NCI-H82 treated with DMSO at 0.1 percent for 48 hours (cell line): ENCODE measurements at regions not wholly inside any gene's neighbourhood (a gene's known extent, or its start where the extent isn't known, plus 50 kb on each side); places are given as distances from the start of the nearest gene placed in this dataset.
"Not testable (repeated sequence)": the region's sequence is repeated elsewhere in the genome, so short reads cannot be mapped to it uniquely, and the experiment has no call there.

Experiments used
- DNase-seq: peaks from one replicate; lab custom pipeline; 2025; ENCODE audit not compliant: unreplicated experiment; lab: John Stamatoyannopoulos, UW

DNA sequence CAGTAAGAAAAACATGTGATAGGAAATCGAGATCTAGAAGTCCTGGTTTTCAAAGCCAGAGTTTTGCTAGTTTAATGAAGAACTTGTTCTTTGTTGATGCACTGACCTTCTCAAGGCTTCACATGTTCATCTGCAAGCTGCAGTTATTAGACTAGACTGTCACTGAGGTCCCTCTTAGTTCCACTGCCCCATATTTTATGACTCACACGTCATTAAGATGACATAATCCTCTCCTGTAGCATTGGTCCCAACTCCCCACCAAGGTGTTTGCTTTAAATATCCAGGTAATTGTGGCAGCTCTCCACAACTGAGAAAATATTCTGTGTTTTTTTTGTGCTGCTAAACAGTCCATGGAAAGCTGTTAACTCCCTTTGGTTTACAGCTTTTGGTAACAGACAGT, 149.7 kb downstream of the MREG start:
- no peak for DNase-seq

GRCh38 chr2:215862351-215862771, 151.0 kb downstream of the MREG start:
- no peak for DNase-seq

DNA sequence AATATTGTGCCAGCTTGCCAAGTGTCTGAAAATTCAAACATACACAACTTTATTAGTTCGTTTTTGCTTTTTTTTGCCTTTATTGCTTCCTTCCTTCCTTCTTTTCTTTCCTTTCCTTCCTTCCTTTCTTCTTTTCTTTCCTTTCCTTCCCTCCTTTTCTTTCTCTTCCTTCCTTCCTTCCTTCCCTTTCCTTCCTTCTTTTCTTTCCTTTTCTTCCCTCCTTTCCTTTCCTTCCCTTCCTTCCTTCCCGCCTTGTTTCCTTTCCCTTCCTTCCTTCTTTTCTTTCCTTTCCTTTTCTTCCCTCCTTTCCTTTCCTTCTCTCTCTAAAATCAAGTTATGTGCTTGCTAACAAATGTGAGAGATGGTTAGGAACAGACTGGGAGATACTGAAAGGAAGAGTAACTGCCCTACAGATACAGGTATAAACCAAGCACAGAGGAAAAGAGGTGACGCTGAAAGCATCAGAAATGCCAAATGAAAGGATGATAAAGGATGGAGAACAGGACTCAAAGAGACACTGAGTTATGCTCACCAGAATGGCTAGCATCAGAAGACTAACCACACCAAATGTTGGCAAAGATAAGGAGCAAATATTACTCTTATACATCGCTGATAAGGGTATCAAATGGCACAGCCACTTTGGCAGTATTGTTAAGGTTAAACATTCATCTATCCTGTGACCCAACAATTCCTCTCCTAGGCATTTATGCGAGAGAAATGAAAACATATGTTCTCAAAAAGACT, 151.6 kb downstream of the MREG start:
- DNase-seq = no peak

- DNase-seq = no peak
Observed at GRCh38 chr2:215856080-215856479, 157.3 kb downstream of the MREG start.

- DNase-seq = not testable (repeated sequence)
Observed at GRCh38 chr2:215855308-215855707, 158.0 kb downstream of the MREG start.

GRCh38 chr2:215854008-215854407, 159.3 kb downstream of the MREG start:
- DNase-seq = no peak

- no peak for DNase-seq
Observed at GRCh38 chr2:215851696-215852095, 161.7 kb downstream of the MREG start.

- no peak for DNase-seq
Observed at GRCh38 chr2:215851082-215851481, 162.3 kb downstream of the MREG start.

GRCh38 chr2:215850380-215850779, 163.0 kb downstream of the MREG start:
- DNase-seq = no peak

GRCh38 chr2:215849771-215850170, 163.6 kb downstream of the MREG start:
- DNase-seq = no peak

- DNase-seq = no peak
Observed at GRCh38 chr2:215848698-215849097, 164.7 kb downstream of the MREG start.

GRCh38 chr2:215848146-215848545, 165.2 kb downstream of the MREG start:
- no peak for DNase-seq

DNA sequence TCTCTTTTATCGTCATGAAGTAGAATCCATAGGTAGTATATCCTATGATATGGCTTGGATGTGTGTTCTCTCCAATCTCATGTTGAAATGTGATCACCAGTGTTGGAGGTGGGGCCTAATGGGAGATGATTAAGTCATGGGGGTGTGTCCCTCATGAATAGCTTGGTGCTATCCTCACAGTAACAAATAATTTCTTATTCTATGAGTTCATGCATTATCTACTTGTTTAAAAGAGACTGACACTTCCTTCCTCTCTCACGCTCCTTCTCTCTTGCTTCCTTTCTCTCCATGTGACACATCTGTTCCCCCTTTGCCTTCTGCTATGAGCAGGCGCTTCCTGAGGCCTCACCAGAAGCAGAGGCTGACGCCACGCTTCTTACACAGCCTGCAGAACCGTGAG, 165.6 kb downstream of the MREG start:
- DNase-seq = no peak

DNA sequence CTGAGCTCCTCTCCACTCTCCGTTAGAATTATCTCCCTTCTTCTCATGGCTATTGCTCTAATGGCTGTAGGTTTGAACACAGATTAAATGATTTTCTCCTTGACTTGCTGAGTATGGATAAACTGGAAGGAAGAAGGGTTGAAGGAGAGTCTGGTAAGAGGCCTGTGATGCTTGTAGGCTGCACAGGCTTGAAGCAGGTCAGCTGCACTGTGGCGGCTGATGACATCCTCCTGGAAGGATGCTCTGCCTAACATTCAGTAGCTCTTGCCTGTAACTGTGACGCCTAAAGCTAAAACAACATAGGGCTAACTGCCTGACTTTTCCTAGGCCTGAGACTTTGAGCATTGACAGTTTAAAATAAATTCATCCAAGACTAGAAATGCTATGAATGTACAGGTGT, 166.3 kb downstream of the MREG start:
- no peak for DNase-seq

GRCh38 chr2:215845839-215846586, 167.3 kb downstream of the MREG start:
- no peak for DNase-seq

- no peak for DNase-seq
Observed at GRCh38 chr2:215843579-215843978, 169.8 kb downstream of the MREG start.

DNA sequence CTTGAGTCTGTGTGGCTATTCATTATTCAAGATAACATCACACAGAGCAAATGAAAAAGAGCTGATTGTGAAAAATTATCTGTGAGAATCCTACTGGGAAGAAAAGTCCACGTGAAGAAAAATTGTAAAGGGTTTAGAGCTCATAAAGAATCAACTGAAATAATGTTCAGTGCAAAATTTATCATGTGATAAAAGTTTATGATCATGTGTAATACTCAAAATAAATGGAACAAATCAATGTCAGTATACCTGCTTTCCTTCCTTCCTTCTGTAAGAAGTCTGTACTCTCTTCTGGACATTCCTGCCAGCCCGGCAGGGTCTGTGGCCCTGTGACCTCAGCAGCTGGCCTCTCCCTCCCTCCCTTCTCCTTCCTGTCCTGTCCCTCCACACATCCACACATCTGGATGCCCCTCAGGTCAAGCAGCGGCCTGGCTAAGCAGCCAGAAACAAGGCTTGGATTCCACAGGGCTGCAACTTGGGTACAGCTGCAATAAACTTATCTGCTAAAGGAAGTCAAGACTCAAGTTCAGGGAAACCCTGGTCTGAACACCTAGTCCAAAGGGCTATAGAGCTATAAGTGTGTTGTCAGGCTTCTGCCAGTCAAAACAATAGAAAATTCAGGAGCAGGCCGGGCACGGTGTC, 172.1 kb downstream of the MREG start:
- no peak for DNase-seq

DNA sequence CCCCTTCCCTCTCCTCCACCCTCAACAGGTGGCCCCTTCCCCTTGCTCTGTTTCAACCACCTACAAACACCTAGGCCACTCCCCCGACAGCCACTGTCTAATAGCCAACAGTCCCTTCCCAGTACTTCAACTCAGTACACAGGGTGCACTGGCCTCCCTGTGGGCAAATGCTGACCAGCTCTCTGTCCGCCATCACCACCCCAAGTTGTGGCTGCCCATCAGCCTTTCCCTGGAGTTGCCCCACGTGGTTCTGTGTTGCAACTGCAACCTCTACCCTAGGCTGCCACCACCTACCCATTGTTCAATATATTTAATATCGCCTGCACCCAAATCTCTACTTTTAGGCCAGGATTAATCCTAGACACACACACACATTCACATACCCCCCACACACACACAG, 173.5 kb downstream of the MREG start:
- no peak for DNase-seq

DNA sequence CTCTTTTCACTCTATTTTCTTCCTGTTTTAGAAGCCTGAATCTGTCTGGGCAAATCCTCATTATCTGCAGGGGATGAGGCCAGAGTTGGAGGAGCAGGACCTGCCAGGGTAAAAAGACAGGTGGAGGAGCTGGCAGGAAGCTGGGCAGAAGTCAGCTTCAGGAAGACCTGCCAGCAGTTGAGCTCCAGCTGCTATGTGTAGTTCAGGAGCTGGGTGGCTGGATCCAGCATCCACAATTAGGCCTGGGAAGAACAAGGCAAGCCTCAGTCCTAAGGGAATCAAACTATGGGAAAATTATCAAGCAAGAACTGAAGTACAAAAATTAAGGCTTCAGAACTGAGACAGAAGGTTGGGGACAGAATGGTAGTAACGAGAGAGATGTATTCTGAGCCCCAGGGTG, 174.0 kb downstream of the MREG start:
- DNase-seq = no peak

- DNase-seq = no peak
Observed at GRCh38 chr2:215836881-215837280, 176.5 kb downstream of the MREG start.

DNA sequence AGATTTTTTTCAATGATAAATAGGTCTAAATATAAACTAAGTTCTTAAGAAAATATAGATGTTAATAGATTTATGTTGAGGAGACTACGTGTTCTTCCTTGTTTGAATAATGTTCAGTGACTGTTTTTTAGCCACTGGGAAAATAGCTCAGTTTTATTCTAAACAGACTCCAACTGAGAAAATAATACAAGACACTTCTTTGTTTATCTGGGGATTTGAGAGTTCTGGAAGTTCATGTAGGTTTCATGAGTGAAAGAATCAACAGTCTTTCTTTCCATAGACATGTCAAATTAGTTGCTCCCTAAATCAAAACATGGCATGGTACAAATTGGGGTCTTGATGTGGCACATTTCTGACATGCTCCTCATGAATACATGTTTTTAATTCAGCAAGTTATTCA, 177.7 kb downstream of the MREG start:
- no peak for DNase-seq

DNA sequence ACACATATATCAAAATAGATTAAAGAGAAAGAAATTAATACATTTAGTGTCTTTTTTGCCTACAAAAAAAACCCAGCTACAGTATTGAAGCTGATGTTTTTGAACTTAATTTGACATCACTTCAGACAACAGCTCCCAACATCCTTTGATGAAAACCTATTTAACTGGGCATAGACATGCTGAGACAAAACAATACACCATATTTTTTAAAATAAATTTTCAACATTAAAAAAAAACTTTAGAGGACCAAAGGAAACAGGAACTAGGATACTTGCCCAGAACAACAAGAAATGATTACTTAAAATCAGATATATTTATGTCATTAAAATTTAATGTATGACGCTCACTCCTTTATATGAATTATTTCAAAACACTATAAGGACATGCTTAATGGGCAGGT, 178.1 kb downstream of the MREG start:
- DNase-seq = no peak
